ENCODE measurements at regions not wholly inside any gene's neighbourhood (a gene's known extent, or its start where the extent isn't known, plus 50 kb on each side); places are given as distances from the start of the nearest gene placed in this dataset.

- Mint-ChIP-seq H3K9me3 (no peaks in the 10 kb centered on the region), H3K27me3 (no peaks in the 10 kb centered on the region), H3K4me1 (no peaks in the 10 kb centered on the region), H3K27ac (no peak overlapping the region), H3K36me3 (ENCODE audit: low read depth) (no peaks in the 10 kb centered on the region), H3K4me3 (no peak overlapping the region)
- ChIA-PET CTCF (no interaction called here), POLR2A (no interaction called here)
- ATAC-seq (ENCODE audit: low read depth): no peak
- intact Hi-C loops (cut with micrococcal nuclease): no loop called here
- no peak for DNase-seq
- TF ChIP-seq CTCF (IDR thresholded peaks at IDR 0.05): no peak
These were observed 78.8 kb downstream of the LINC01488 start for GRCh38 chr11:69560141-69560790.

GRCh38 chr11:69562302-69562701 is 78.7 kb upstream of the CCND1 start:
- H3K4me3 Mint-ChIP-seq: no peak overlapping the region
- intact Hi-C loops (cut with micrococcal nuclease): no loop called here
- no peaks in the 10 kb centered on the region for H3K9me3 Mint-ChIP-seq
- no peak overlapping the region for H3K27ac Mint-ChIP-seq
- ATAC-seq (ENCODE audit: low read depth): no peak
- H3K36me3 Mint-ChIP-seq (ENCODE audit: low read depth): no peaks in the 10 kb centered on the region
- ChIA-PET POLR2A (no interaction called here), CTCF (no interaction called here)
- no peaks in the 10 kb centered on the region for H3K4me1 Mint-ChIP-seq
- no peak for TF ChIP-seq CTCF (IDR thresholded peaks at IDR 0.05)
- DNase-seq: no peak
- H3K27me3 Mint-ChIP-seq: no peaks in the 10 kb centered on the region

GRCh38 chr11:69562816-69563215 is 78.1 kb upstream of the CCND1 start:
- Mint-ChIP-seq H3K9me3 (no peaks in the 10 kb centered on the region), H3K4me3 (no peak overlapping the region), H3K4me1 (no peaks in the 10 kb centered on the region), H3K27me3 (no peaks in the 10 kb centered on the region), H3K27ac (no peak overlapping the region), H3K36me3 (ENCODE audit: low read depth) (no peaks in the 10 kb centered on the region)
- CTCF ChIA-PET: no interaction called here
- ATAC-seq (ENCODE audit: low read depth): no peak
- DNase-seq: no peak
- no peak for TF ChIP-seq CTCF (IDR thresholded peaks at IDR 0.05)
- POLR2A ChIA-PET: no interaction called here
- intact Hi-C loops (cut with micrococcal nuclease): no loop called here

GRCh38 chr11:69563306-69563705 is 77.7 kb upstream of the CCND1 start:
- intact Hi-C loops (cut with micrococcal nuclease): no loop called here
- Mint-ChIP-seq H3K4me3 (no peak overlapping the region), H3K27ac (no peak overlapping the region), H3K4me1 (no peaks in the 10 kb centered on the region), H3K36me3 (ENCODE audit: low read depth) (no peaks in the 10 kb centered on the region), H3K9me3 (no peaks in the 10 kb centered on the region), H3K27me3 (no peaks in the 10 kb centered on the region)
- no peak for TF ChIP-seq CTCF (IDR thresholded peaks at IDR 0.05)
- DNase-seq (no peak), ATAC-seq (ENCODE audit: low read depth) (no peak)
- ChIA-PET CTCF (no interaction called here), POLR2A (no interaction called here)

- Mint-ChIP-seq H3K27me3 (no peaks in the 10 kb centered on the region), H3K27ac (no peak overlapping the region), H3K36me3 (ENCODE audit: low read depth) (no peaks in the 10 kb centered on the region), H3K9me3 (no peaks in the 10 kb centered on the region), H3K4me1 (no peaks in the 10 kb centered on the region), H3K4me3 (no peak overlapping the region)
- TF ChIP-seq CTCF (IDR thresholded peaks at IDR 0.05): no peak
- POLR2A ChIA-PET: no interaction called here
- CTCF ChIA-PET: no interaction called here
- intact Hi-C loops (cut with micrococcal nuclease): no loop called here
- ATAC-seq (ENCODE audit: low read depth) (no peak), DNase-seq (no peak)
These were observed 76.8 kb upstream of the CCND1 start for GRCh38 chr11:69563946-69564775.

Measured in activated B cell treated with CpG ODN at 0.5 μM for 24 hours (primary cell).